Endothelial cell of umbilical vein (primary cell): ENCODE measurements at regions not wholly inside any gene's neighbourhood (a gene's known extent, or its start where the extent isn't known, plus 50 kb on each side); places are given as distances from the start of the nearest gene placed in this dataset.

Experiments used
- BruUV-seq: library from RNA; stranded (reverse); fragments of 400-500 nt; replicated peaks from 2 replicates; lab custom pipeline; 2021; lab: Mats Ljungman, UMichigan
- CTCF ChIA-PET: fragments of 300-600, 350-600 bp; sonication (Branson Sonifier 250); formaldehyde crosslinking; loops from one replicate; lab custom pipeline; 2021; ENCODE audit warnings: antibody characterized with exemption, inconsistent platforms; lab: Charles Lee
- POLR2A ChIA-PET: fragments of 300-600, 350-600 bp; sonication (Branson Sonifier 250); formaldehyde crosslinking; loops from one replicate; lab custom pipeline; 2021; ENCODE audit warnings: antibody characterized with exemption, inconsistent platforms; lab: Charles Lee
- DNase-seq: peaks from one replicate; pipeline ENCODE4 v3.0.0-alpha.2; 2011; ENCODE audit warnings: low read depth, low spot score
- FAIRE-seq: peaks from 2 replicates; lab custom pipeline; 2011; peaks lifted over from hg19 to GRCh38; lab: Jason Lieb, UNC
- H2AFZ ChIP-seq: 2 replicates; pipeline ENCODE4 v1.6.0; 2012; ENCODE audit warnings: low read depth, low read length, control low read depth, inconsistent platforms
- H3K27ac ChIP-seq: 2 replicates; pipeline ENCODE4 v1.5.1; 2011; ENCODE audit warnings: low read depth, mild to moderate bottlenecking, control low read depth, low read length, moderate library complexity; ENCODE audit not compliant: insufficient read depth
- H3K27me3 ChIP-seq, 2 experiments: 2 replicates each; pipeline versions ENCODE4 v1.6.0 to v1.6.1; 2011; ENCODE audit warnings: low read length in 2 of 2, mixed read lengths in 1 of 2; ENCODE audit not compliant: control insufficient read depth in 2 of 2, insufficient read depth in 2 of 2
- H3K36me3 ChIP-seq, 2 experiments: 2 replicates in 1 of 2; 3 replicates in 1 of 2; pipeline ENCODE4 v1.5.1; 2011; ENCODE audit warnings: low read length in 2 of 2, mild to moderate bottlenecking in 1 of 2, moderate library complexity in 1 of 2; ENCODE audit not compliant: control insufficient read depth in 2 of 2, insufficient read depth in 2 of 2; ENCODE audit errors: extremely low read depth in 1 of 2
- H3K4me1 ChIP-seq: 3 replicates; pipeline ENCODE4 v1.5.1; 2011; ENCODE audit warnings: mild to moderate bottlenecking, low read length; ENCODE audit not compliant: control insufficient read depth, insufficient read depth; ENCODE audit errors: extremely low read depth
- H3K4me2 ChIP-seq: 2 replicates; pipeline ENCODE4 v1.6.1; 2011; ENCODE audit warnings: low read length, control low read depth, mixed read lengths; ENCODE audit not compliant: insufficient read depth
- H3K4me3 ChIP-seq, 3 experiments: fragments of 200-600 bp in 1 of 3; sonication (generic), shearing (Covaris generic) in 1 of 3; replicated peaks in 1 of 3; 2 replicates each; pipeline ENCODE4 v1.5.1; 2011 to 2016; ENCODE audit warnings: control low read depth in 3 of 3, low read length in 3 of 3, mild to moderate bottlenecking in 2 of 3, inconsistent platforms in 1 of 3, low read depth in 1 of 3, moderate library complexity in 1 of 3; ENCODE audit not compliant: insufficient read depth in 1 of 3
- H3K79me2 ChIP-seq: 2 replicates; pipeline ENCODE4 v1.6.0; 2012; ENCODE audit warnings: low read length, inconsistent platforms; ENCODE audit not compliant: control insufficient read depth, insufficient read depth
- H3K9ac ChIP-seq: replicated peaks from 2 replicates; pipeline ENCODE3; 2011; ENCODE audit warnings: low read length, control low read depth; ENCODE audit not compliant: insufficient read depth; ENCODE audit errors: extremely low read depth
- H3K9me1 ChIP-seq: replicated peaks from 3 replicates; pipeline ENCODE4 v1.6.0; 2011; ENCODE audit warnings: mild to moderate bottlenecking, low read length; ENCODE audit not compliant: control insufficient read depth, insufficient read depth; ENCODE audit errors: extremely low read depth
- H3K9me3 ChIP-seq: replicated peaks from 2 replicates; pipeline ENCODE4 v1.5.1; 2012; ENCODE audit warnings: low read length, inconsistent platforms; ENCODE audit not compliant: control insufficient read depth, insufficient read depth
- H4K20me1 ChIP-seq: replicated peaks from 2 replicates; pipeline ENCODE3; 2011; ENCODE audit warnings: mild to moderate bottlenecking, low read length; ENCODE audit not compliant: control insufficient read depth, insufficient read depth; ENCODE audit errors: extremely low read depth
- CTCF ChIP-seq, 2 donors: IDR thresholded peaks; 1 replicate in 1 of 2; 2 replicates in 1 of 2; pipeline ENCODE4 v1.5.1; 2011; ENCODE audit warnings: low read length in 2 of 2, mild to moderate bottlenecking in 2 of 2, moderate library complexity in 2 of 2, control low read depth in 1 of 2, inconsistent platforms in 1 of 2, low read depth in 1 of 2; ENCODE audit not compliant: insufficient read depth in 1 of 2; ENCODE audit errors: extremely low read depth in 1 of 2
- EZH2 ChIP-seq: IDR thresholded peaks from 2 replicates; pipeline ENCODE4 v1.6.1; 2012; ENCODE audit warnings: borderline replicate concordance, low read depth, mild to moderate bottlenecking, moderate library complexity, low read length, inconsistent platforms; ENCODE audit not compliant: severe bottlenecking
- FOS ChIP-seq: IDR thresholded peaks from 2 replicates; pipeline ENCODE4 v1.6.1; 2011; ENCODE audit warnings: mild to moderate bottlenecking, low read length, moderate library complexity, borderline replicate concordance; ENCODE audit not compliant: insufficient read depth
- GATA2 ChIP-seq: IDR thresholded peaks from 2 replicates; pipeline ENCODE4 v1.7.0; 2011; ENCODE audit warnings: low read depth, mild to moderate bottlenecking, moderate library complexity, mixed read lengths, low read length; ENCODE audit not compliant: insufficient read length, insufficient read depth
- JUN ChIP-seq: IDR thresholded peaks from 2 replicates; pipeline ENCODE4 v1.6.1; 2011; ENCODE audit warnings: borderline replicate concordance, low read depth; ENCODE audit not compliant: insufficient read length, insufficient read depth
- MAX ChIP-seq: IDR thresholded peaks from 2 replicates; pipeline ENCODE4 v1.6.1; 2011; ENCODE audit not compliant: insufficient read depth, insufficient read length
- MYC ChIP-seq: IDR thresholded peaks from one replicate; pipeline ENCODE4 v1.6.1; 2011; ENCODE audit warnings: mild to moderate bottlenecking, low read depth, low read length
- POLR2A ChIP-seq: IDR thresholded peaks from 2 replicates; pipeline ENCODE4 v1.6.1; 2012; ENCODE audit warnings: low read depth, mild to moderate bottlenecking, control low read depth, low read length
- POLR2AphosphoS5 ChIP-seq: IDR thresholded peaks from 2 replicates; pipeline ENCODE4 v1.6.1; 2012; ENCODE audit warnings: low read depth, mild to moderate bottlenecking, control low read depth, low read length, moderate library complexity; ENCODE audit not compliant: insufficient read depth
- dilution Hi-C: fragments of 300-500 bp; cut with MboI; formaldehyde crosslinking; loops from one replicate; pipeline ENCODE4 v1.15.0; 2019; ENCODE audit warnings: low sequenced_read_pairs; ENCODE audit not compliant: extremely low pct_ligation_motif_present
- intact Hi-C: fragments of 100-400 bp; cut with micrococcal nuclease; formaldehyde crosslinking; loops from one replicate; pipeline ENCODE4 v1.10.0; 2022

- Histone ChIP-seq H3K9ac (no peak overlapping the region), H3K4me2 (no peak overlapping the region), H3K27ac (no peak overlapping the region), H3K36me3 (no peaks in the 10 kb centered on the region), H3K79me2 (no peaks in the 10 kb centered on the region), H4K20me1 (no peaks in the 10 kb centered on the region), H3K9me3 (peaks cover 3% of the 10 kb centered on the region), H3K4me3 (no peak overlapping the region), H3K9me1 (no peaks in the 10 kb centered on the region), H3K27me3 (no peaks in the 10 kb centered on the region), H3K4me1 (no peaks in the 10 kb centered on the region), H2AFZ (no peak overlapping the region)
- TF ChIP-seq JUN (no peak), MYC (no peak), MAX (no peak), EZH2 (no peak), POLR2A (no peak), POLR2AphosphoS5 (no peak), FOS (no peak), CTCF (IDR thresholded peaks at IDR 0.05; ENCODE audit: extremely low read depth in 1 of 2, insufficient read depth in 1 of 2, low read depth in 1 of 2, low read length in 2 of 2) (no peak), GATA2 (no peak)
- no TSS peak for BruUV-seq
- dilution Hi-C loops = no loop called here
- intact Hi-C loops = no loop called here
- CTCF ChIA-PET = no interaction called here
- FAIRE-seq (peak; percentile 33), DNase-seq (no peak)
- POLR2A ChIA-PET = no interaction called here
Measured at GRCh38 chr18:72180689-72181088, 363.5 kb downstream of the CBLN2 start.
